HG02798 (cell line): ENCODE measurements at regions not wholly inside any gene's neighbourhood (a gene's known extent, or its start where the extent isn't known, plus 50 kb on each side); places are given as distances from the start of the nearest gene placed in this dataset.

ENCODE experiments used
- ATAC-seq: cut with Tn5 transposase; IDR thresholded peaks from one replicate; pipeline ENCODE4 v1.9.1; 2021; ENCODE audit warnings: mild to moderate bottlenecking; ENCODE audit not compliant: unreplicated experiment, poor library complexity

DNA sequence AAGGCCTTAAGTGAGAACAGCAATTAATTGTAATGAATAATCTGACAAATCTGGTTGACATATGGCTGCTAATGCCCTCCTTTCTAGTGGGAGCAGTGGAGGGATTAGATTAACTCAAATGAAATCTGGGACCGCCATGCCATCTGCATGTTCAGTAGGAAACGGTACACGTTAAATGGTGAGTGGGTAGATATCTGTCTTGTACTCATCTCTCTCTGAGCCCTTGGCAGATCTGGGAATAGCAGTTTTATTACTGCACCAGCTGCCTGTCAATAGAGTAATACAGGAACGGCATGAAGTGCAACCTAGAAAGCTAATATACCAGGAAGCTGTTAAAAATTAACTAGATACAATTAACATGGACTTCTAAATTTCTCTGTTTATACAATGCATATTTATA lies 258.8 kb downstream of the GPD2 start:
- ATAC-seq = no peak

DNA sequence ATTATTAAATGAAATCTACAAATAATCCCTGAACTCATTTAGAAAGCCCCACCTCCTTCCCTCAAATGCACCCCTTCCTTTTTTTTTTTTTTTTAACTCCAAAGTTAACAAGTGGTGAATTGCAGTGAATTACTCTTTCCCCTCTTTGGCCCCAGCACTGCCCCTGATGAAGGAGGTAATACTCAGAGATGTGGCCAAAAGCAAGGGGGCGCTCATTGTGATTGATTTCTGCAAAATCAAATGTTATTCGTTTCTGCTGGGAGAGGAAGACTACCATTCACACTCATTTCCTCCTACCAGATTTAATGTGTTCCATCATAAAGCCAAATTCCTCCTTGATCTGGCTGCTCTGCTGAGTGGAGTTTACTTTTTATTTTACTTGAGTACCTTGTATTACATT lies 259.4 kb downstream of the GPD2 start:
- no peak for ATAC-seq

DNA sequence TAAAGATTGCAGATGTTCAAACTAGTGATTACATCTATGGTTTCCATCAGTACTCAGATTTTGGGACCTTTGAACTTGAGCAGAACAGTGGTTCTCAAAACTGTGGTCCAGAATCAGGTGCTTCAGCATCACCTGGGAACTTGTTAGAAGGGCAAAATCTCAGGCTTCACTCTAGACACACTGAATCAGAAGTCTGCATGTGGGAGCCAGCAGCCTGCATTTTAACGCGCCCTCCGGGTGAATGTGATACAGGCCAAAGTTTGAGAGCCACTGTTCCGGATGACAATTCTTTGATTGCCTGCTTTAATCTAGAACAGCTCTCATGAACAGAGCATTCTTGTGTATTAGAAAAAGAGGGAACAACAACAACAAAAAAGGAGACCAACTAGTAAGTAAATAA lies 261.7 kb downstream of the GPD2 start:
- ATAC-seq = no peak

DNA sequence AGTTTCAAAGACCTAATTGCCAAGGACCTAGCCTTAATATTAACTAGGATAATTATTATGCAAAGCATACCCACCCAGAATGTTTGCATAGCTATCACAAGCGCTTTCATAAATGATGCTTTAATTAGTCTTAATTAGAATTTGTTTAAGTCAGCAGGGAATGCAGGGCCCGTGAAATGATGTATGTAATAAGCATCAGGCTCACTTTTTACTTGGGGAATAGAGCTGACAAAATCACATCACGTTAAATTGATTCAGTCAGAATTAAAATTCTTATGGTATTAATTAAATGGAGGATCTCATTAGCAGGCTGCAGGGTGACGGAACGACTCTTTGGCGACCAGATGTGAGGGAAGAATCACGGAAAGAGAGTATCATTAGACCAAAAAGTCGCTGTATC lies 264.5 kb downstream of the GPD2 start:
- no peak for ATAC-seq

DNA sequence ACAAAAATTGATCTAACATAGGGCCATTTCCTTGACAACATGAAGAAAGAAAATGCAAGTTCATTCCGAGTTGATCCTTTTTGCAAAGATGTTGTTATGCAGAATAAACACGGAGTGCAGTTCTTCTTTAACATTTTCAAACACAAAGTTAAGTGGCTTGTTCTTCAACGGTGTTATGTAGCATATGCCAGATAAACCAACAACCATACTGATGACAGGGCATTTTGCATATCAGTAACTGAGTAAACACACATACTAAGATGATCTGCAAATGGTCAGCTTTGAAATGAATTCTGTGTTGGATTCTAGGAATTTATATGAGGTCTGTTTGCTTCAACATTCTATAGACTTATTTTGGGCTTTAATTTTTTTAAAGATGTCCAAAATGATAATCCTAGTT lies 266.4 kb downstream of the GPD2 start:
- no peak for ATAC-seq

DNA sequence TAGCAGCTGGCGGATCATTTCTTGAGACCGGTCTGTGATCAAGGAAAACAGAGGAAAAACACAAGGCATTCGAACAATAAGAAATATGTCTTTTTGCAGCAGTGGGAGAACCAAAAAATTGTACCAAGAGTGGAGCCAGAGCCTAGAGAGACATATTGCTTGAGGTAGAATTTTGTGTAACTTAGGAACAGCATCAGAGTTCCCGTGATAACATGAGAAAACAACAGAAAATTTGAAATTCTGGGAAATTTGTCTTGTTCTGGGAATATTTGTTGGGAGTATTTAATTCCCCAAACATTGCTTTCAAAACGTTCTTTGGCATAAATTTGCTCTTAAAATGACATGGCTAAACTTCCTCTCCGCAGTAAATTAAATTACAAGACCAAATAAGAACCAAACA lies 267.5 kb downstream of the GPD2 start:
- no peak for ATAC-seq

DNA sequence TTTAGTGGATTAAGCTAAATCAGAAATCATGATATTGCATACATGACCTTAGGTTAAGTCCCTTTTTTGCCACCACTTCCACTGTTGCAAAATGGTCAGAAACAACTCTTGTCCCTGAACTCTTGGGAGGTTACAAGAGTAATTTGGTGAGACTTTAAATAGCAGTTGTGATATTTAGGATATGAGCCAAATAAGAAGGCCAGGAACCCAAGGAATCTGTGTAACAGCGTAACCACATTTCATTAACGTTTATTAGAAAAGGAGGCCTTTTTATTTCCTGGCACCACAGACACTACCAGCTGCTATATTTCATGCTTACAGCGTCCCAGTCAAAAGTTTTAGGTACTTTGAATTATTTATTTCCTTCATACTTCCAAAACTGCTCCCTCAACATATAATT lies 268.0 kb downstream of the GPD2 start:
- ATAC-seq = no peak

DNA sequence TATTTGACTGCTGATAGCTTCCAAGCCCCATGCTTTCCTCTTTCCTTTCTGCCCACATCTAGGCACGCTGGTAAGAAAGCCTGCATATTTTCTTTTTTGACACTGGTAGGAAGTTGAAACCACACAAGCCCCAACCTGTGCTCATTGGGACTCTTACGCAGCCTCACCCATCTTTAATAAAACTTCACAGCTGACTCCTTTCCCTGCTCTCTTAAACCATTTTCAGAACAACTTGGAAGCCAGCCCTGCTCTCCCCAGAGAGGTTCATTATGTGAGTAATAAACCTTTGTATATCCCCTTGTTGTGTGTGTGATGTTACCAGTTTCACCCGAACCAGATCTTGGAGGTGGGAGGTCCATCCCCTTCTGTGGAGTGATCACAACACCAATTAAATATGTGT lies 268.4 kb downstream of the GPD2 start:
- no peak for ATAC-seq

DNA sequence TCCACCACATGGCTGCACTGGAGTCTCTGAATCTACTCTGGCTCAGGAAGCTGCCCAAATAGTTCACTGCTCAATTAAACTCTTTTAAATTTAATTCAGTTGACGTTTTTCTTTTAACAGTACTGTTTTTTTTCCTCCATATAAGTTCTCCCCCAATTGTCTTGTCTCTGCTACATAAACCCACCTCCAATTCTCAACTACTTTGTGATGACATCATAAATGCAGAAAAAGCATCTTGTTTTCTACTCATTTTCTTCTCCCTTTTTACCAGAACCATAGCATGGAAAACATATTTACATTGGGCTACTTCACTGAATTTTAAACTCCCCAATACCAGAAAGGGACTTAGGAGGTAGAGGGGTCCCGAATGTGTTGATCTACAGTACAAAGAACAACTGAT lies 270.4 kb downstream of the GPD2 start:
- no peak for ATAC-seq

DNA sequence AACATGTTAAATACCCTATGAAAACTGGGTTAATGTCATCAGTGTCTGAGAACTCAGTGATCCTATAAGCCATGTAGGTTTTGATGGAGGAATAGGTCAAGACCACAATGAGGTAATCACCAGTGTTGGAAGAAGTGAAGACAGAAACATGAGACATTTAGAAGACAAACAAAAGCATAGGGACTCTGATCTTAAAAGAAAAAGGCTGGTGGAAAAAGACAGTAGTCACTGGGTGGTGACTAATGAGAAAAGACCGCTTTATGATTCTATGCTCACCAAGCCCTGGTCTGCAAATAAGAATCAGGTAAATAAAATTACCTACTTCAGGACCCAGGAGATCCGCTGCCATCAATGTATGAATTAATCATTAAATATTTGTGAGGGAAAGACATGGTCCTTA lies 271.9 kb downstream of the GPD2 start:
- no peak for ATAC-seq

DNA sequence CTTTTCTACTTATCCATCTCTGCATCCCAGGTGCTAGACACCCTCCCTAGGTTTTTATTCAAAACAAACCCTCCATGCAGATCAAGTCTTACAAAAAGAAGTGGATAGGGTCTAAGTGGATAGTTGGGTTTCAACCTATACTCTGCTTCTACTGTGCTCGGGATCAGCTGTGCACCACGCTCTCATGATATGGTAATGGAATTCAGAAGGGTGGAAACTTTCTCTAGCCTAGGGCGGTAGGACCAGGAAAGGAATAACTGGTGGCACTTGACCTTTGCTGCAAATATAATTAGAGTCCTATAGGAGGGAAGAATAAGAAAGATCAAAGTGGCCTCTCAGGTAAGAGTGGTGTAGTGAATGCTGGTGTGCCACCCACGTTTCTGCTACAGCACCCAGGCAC lies 272.9 kb downstream of the GPD2 start:
- no peak for ATAC-seq

DNA sequence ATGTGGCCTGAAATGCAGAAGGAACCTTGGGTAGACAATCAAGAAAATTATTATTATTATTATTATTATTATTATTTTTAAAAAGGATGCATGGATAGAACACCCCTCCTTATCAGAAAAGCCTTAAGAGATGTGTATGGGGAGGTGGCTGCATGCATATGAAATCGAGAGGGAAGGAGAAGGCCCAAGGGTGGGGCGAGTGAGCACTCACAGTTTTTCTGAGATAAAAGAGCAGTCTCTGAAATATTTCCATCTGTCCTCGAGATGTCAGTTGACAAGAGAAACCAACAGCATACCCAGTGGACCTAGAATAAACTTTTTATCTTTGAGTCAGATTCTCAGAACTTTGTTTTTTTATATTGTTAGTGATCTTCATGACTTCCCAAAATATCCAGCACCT lies 282.9 kb downstream of the GPD2 start:
- no peak for ATAC-seq

DNA sequence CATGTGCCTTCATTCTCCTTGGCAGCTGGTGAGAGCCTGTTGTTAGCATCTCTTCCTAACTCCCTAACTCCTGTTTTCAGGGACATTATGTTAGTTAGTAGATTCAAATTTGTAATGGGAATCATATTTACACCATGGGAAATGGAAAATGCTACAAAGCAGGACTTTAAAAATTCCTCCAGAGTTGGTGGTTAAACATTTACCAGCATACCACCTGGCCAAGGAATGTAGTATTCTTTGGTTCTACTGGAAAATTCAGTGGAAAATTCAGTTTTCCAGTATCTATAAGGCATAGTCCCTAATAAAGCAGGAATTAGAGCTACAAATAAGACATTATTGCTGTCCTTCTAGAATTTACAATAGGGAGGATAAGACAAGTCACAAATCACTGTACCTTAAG lies 291.7 kb downstream of the GPD2 start:
- no peak for ATAC-seq

DNA sequence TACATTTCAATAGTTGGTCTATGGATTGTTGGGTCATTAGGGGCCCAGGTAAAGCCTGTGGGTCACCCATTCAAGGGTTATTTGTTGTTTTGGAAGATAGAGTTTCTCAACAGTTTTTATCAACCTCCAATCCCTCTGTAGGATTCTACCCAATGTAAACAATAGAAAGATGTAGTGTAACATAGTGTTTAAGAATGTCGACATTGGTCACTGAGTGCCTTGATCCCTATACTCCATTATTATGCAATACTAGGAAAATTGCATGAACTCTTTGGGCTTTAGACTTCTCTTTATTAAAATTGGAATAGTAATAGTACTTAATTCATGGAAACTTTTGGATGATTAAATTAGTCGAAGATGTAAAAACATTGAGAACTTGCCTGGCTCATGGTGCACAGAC lies 292.1 kb downstream of the GPD2 start:
- no peak for ATAC-seq

DNA sequence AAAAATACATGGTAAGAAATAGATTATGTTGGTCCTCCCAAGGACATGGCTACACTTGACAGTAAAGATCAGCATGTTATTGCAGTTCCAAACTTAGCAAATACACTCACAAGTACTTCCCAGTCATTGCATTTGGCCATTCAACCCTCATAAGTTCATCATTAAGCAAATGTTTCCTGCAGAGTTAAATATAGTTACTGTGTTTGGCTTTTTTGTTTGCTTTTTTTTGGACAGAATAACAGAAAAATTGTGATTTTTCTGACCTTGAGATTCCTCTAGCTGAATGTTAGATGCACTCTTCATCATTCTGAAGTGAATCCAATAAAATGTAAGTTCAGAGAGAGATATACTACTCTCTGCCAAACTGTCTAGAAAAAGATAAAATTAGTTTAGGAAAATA lies 295.3 kb downstream of the GPD2 start:
- ATAC-seq = no peak

DNA sequence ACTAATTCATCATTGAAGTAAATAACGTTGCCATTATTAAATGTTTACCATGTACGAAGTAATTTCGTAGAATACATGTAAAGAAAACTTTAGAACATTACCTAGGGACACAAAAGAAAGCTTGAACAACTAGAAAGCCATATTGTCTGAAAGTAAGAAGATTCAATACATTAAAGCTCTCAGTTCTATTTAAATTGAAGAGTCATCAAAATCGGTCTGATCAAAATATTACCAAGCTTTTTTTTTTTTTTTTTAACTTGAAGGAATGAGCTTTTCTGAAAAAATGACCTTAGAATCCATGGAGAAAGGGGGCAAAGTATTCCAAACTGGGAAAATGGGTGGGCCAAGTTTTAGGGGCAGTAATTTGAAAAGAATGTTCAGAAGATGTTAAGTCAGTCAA lies 300.8 kb downstream of the GPD2 start:
- ATAC-seq = no peak

DNA sequence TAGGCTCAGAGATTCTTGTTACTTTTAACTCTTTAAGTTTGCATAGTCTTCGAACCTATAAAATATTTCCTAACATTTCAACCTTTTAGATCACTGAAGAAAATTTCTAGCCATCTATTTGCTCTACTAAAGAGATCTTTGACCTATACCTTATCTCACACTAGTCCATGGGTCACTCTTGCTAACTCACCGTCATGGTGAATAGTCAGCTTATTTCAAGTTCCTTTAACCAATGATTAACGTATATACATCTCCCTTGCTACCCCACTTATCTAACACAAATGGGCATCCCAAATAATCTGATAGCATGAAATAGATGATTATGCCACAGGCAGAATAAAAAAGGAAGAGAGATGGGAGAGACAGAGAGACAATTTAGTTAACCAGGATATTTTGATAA lies 303.1 kb downstream of the GPD2 start:
- ATAC-seq = no peak

DNA sequence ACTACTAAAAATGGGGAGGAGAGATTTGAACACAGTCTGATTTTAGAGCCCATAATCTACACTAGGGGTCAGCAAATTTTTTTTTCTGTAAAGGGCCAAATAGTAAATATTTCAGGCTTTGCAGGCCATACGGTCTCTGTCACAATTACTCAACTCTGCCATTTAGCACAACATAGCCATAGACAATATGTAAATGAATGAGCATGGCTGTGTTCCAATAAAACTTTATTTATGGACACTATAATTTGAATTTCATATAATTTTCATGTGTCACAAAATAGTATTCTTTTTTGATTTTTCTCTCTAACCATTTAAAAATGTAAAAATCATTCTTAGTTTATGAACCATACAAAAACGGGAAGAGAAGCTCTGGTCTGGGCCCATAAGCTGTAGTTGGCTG lies 309.4 kb downstream of the GPD2 start:
- no peak for ATAC-seq

DNA sequence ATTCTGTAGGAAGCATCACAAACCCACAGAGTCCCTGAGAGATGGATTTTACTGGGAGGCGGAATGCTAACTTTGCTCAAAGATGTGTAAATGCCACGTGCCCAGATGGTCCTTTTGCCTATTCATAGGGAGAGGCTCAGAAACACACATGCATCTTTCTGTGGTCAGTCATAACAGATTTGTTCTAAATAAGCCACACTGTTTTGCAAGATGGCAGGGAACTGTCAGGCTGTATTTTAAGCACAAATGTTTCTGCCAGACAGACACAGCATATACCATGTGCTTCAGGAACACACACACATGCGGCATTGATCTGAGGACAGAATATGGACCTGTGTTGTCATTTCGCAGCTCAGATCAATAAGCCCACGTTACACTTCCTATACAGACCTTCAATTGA lies 312.0 kb downstream of the GPD2 start:
- ATAC-seq = no peak

DNA sequence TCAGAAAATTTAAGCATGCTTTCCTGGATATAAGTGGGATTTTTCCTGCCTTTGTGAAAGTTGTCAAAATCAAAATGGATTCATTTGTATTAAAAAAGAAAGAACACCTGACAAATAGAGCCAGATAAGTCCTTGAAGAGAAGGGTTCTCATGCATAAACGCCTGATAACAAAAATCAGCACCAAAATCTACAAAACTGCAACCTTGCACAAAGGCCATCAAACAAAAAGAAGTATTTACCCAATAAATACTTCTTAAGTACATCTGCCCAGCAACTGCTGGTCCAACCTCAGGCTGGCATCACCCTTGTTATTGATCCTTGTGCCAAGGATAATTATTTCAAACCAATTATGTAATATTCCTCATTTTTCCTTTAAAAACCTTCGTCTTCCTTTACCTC lies 315.9 kb downstream of the GPD2 start:
- ATAC-seq = no peak

DNA sequence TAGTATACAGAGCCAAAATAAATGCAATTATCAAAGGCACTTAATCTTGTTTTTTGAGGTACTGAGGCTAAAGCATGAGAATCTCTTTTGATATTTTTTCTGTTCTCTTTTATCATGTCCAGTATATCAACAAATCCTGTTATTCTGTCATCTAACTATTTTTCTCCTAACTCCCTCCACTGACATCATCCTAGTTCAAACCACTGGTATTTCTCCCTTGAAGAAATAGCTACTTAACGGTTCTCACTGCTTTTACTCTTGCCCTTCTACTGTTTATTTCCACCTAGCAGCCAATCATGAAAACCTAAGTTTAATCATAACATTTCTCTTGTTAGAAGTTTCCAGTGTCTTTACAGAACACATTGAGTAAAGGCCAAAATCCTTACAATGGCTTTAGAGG lies 317.6 kb downstream of the GPD2 start:
- ATAC-seq = no peak

DNA sequence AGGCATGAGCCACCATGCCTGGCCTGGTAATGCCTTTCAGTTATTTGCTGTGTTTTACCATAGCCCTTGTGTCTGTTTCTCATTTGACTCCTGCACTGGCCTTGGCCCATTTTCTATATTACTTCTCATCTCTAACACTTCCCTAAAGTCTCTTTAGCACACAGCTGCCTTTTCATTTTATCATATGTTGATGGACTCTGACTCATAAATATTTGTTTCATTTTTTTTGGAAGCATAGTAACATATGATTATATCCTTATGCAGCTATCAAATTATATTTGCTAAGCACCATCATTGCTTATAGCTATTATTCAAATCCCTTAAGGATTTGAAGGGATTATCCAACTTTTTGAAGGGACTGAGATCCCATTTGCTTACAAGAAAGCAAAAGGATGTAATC lies 320.3 kb downstream of the GPD2 start:
- no peak for ATAC-seq

DNA sequence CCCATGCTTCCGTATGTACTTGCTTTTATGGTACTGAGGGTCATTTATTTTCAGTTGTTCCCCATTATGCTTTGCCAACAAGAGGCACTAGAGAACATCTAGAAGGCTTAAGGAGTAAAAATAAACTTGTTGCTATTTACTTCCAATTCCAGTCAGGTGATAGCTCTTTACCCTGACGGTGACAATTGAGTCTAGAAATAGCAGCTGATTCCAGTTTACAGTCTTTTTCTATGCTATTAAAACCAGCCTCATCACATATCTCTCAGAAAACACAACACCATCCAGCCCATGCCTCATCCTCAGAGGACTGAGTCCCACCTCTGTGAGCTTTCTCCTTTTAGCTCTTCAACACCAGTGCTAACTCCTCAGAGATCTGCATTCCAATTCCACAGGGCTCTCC lies 327.0 kb downstream of the GPD2 start:
- ATAC-seq = no peak

DNA sequence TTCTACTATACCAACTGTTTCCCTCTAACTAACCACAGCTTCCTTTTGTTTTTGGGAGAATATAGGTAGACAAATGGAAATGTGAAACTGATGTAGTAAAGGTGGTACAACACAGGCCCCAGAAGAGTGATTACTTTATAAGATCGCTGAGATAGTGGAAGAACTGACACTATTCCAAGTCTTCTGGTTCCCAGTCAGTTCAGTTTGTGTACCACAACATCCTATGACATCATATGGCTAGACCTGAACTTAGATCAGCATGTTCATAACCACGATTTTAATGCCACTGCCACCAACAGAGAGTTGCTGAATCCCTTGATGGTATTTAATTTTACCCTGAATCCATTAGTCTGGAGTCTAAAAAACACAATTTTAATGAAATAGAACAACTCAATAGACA lies 328.9 kb downstream of the GPD2 start:
- no peak for ATAC-seq
